Spleen (tissue), 11 donors: ENCODE measurements at regions not wholly inside any gene's neighbourhood (a gene's known extent, or its start where the extent isn't known, plus 50 kb on each side); places are given as distances from the start of the nearest gene placed in this dataset.

Experiments
- DNase-seq: peaks from one replicate; pipeline ENCODE4 v3.0.0-alpha.2; 2020
- H3K27ac ChIP-seq, 8 donors: fragments of 200-600 bp; sonication (generic) in 7 of 8; 1 replicate in 4 of 8; 2 replicates in 4 of 8; pipeline versions ENCODE4 v1.5.0 to v1.8.0; 2016 to 2021; ENCODE audit warnings: inconsistent platforms in 4 of 8, mild to moderate bottlenecking in 4 of 8, moderate library complexity in 1 of 8
- H3K27me3 ChIP-seq, 7 donors: fragments of 200-600 bp; sonication (generic) in 6 of 7; replicated peaks in 1 of 7; 1 replicate in 4 of 7; 2 replicates in 3 of 7; pipeline versions ENCODE4 v1.5.0 to v1.8.0; 2016 to 2021; ENCODE audit warnings: inconsistent platforms in 3 of 7, mild to moderate bottlenecking in 1 of 7
- H3K36me3 ChIP-seq, 6 donors: fragments of 200-600 bp; sonication (generic) in 5 of 6; 1 replicate in 4 of 6; 2 replicates in 2 of 6; pipeline versions ENCODE4 v1.5.0 to v1.8.0; 2016 to 2021; ENCODE audit warnings: inconsistent platforms in 2 of 6
- H3K4me1 ChIP-seq, 6 donors: fragments of 200-600 bp; sonication (generic) in 5 of 6; 1 replicate in 3 of 6; 2 replicates in 3 of 6; pipeline versions ENCODE4 v1.5.0 to v1.8.0; 2016 to 2021; ENCODE audit warnings: inconsistent platforms in 3 of 6
- H3K4me3 ChIP-seq, 8 donors: fragments of 200-600 bp; sonication (generic) in 7 of 8; 1 replicate in 4 of 8; 2 replicates in 4 of 8; pipeline versions ENCODE4 v1.5.0 to v1.8.0; 2016 to 2021; ENCODE audit warnings: inconsistent platforms in 4 of 8, mild to moderate bottlenecking in 4 of 8, moderate library complexity in 2 of 8
- H3K9me3 ChIP-seq, 8 donors: fragments of 200-600 bp; sonication (generic) in 7 of 8; 1 replicate in 4 of 8; 2 replicates in 4 of 8; pipeline versions ENCODE4 v1.5.0 to v1.8.0; 2016 to 2021; ENCODE audit warnings: inconsistent platforms in 4 of 8
- CTCF ChIP-seq, 11 experiments: fragments of 200-600 bp in 7 of 11; fragments of 450-650 bp in 4 of 11; sonication (generic) in 4 of 11; IDR thresholded peaks in 8 of 11; conservative IDR thresholded peaks in 3 of 11; 1 replicate in 7 of 11; 2 replicates in 4 of 11; pipeline versions ENCODE4 v1.4.0 to v1.8.0; 2016 to 2021; ENCODE audit warnings: antibody characterized with exemption in 11 of 11, inconsistent platforms in 4 of 11, mild to moderate bottlenecking in 1 of 11
- POLR2A ChIP-seq, 3 donors: fragments of 450-650 bp; IDR thresholded peaks; one replicate each; pipeline ENCODE4 v1.5.1; 2017; ENCODE audit warnings: antibody characterized with exemption in 3 of 3, mild to moderate bottlenecking in 1 of 3
- POLR2AphosphoS5 ChIP-seq, 3 donors: sonication (generic); formaldehyde crosslinking; IDR thresholded peaks; one replicate each; pipeline ENCODE4 v1.5.1; 2017; ENCODE audit warnings: antibody characterized with exemption in 3 of 3
- WGBS, 5 donors: extraction: QIAGEN DNeasy Blood & Tissue Kit in 3 of 5; methylation state at CpG; one replicate each; pipeline versions ENCODE4 v1.1.5 to v1.1.7; 2013 to 2018; 5-methylcytosine and 5-hydroxymethylcytosine counted together
- intact Hi-C: fragments of 100-400 bp; cut with DNase I; formaldehyde crosslinking; loops from one replicate; pipeline ENCODE4 v1.15.0; 2023; ENCODE audit warnings: low total_unique reads
- donor health status: healthy with polysubstance abuse.
- donor health status: DM: no; HTN: no; CAD: no; lungs with moderate emphysema.
- donor health status: DM: no; HTN: no; CAD: no.
- donor health status: Bipolar disorder and iron deficiency.
- donor health status: healthy.
- donor health status: DM: no; HTN: no; CAD: no.
- donor health status: DM: yes; HTN: yes; CAD: no.

- Histone ChIP-seq H3K36me3 (no peaks in the 10 kb centered on the region), H3K27ac (no peak overlapping the region), H3K27me3 (no peaks in the 10 kb centered on the region), H3K9me3 (no peaks in the 10 kb centered on the region), H3K4me1 (no peaks in the 10 kb centered on the region), H3K4me3 (no peak overlapping the region)
- intact Hi-C loops: no loop called here
- DNase-seq: no peak
- peak in 7 of 11 experiments; percentile 24 to 50 (median 40) for TF ChIP-seq CTCF (IDR thresholded peaks at IDR 0.05 in 8 of 11, conservative IDR thresholded peaks at IDR 0.05 in 3 of 11)
- no peak for TF ChIP-seq POLR2A (IDR thresholded peaks at IDR 0.05)
- TF ChIP-seq POLR2AphosphoS5 (IDR thresholded peaks at IDR 0.05): no peak
- WGBS, 5 donors: 2 to 16% (median 11%) methylated on average over 1 of the region's 1 CpG
Measured at GRCh38 chr10:55500931-55501559, 700.0 kb upstream of the PCDH15 start.

GRCh38 chr10:55497893-55498499 lies 697.0 kb upstream of the PCDH15 start:
- intact Hi-C loops: no loop called here
- Histone ChIP-seq H3K27ac (no peak overlapping the region), H3K27me3 (no peaks in the 10 kb centered on the region), H3K4me3 (no peak overlapping the region), H3K4me1 (no peaks in the 10 kb centered on the region), H3K36me3 (no peaks in the 10 kb centered on the region), H3K9me3 (peaks cover 0 to 13% (median 3%) of the 10 kb centered on the region in 8 donors)
- DNase-seq: no peak
- WGBS, 5 donors: 65 to 82% (median 73%) methylated on average over 4 of the region's 4 CpGs
- TF ChIP-seq POLR2A (IDR thresholded peaks at IDR 0.05) (no peak), CTCF (IDR thresholded peaks at IDR 0.05 in 8 of 11, conservative IDR thresholded peaks at IDR 0.05 in 3 of 11) (no peak), POLR2AphosphoS5 (IDR thresholded peaks at IDR 0.05) (no peak)

GRCh38 chr10:55495555-55495954 lies 694.5 kb upstream of the PCDH15 start:
- TF ChIP-seq POLR2A (IDR thresholded peaks at IDR 0.05) (no peak), CTCF (IDR thresholded peaks at IDR 0.05 in 8 of 11, conservative IDR thresholded peaks at IDR 0.05 in 3 of 11) (no peak), POLR2AphosphoS5 (IDR thresholded peaks at IDR 0.05) (no peak)
- intact Hi-C loops: no loop called here
- Histone ChIP-seq H3K4me3 (no peak overlapping the region), H3K27me3 (no peaks in the 10 kb centered on the region), H3K4me1 (no peaks in the 10 kb centered on the region), H3K36me3 (no peaks in the 10 kb centered on the region), H3K9me3 (peaks cover 0 to 24% (median 5%) of the 10 kb centered on the region in 8 donors), H3K27ac (no peak overlapping the region)
- DNase-seq: no peak

- Histone ChIP-seq H3K4me3 (no peak overlapping the region), H3K4me1 (no peaks in the 10 kb centered on the region), H3K27ac (no peak overlapping the region), H3K9me3 (peaks cover 0 to 24% (median 5%) of the 10 kb centered on the region in 8 donors), H3K27me3 (no peaks in the 10 kb centered on the region), H3K36me3 (no peaks in the 10 kb centered on the region)
- no peak for TF ChIP-seq POLR2AphosphoS5 (IDR thresholded peaks at IDR 0.05)
- no peak for TF ChIP-seq POLR2A (IDR thresholded peaks at IDR 0.05)
- no peak for TF ChIP-seq CTCF (IDR thresholded peaks at IDR 0.05 in 8 of 11, conservative IDR thresholded peaks at IDR 0.05 in 3 of 11)
- intact Hi-C loops: no loop called here
- no peak for DNase-seq
- 60 to 86% (median 83%) methylated on average over 1 of the region's 1 CpG for WGBS, 5 donors
Measured at GRCh38 chr10:55491712-55492111, 690.7 kb upstream of the PCDH15 start.
